ENCODE measurements at regions not wholly inside any gene's neighbourhood (a gene's known extent, or its start where the extent isn't known, plus 50 kb on each side); places are given as distances from the start of the nearest gene placed in this dataset.

- 82 to 85% methylated on average over 7 to 10 of the region's 10 CpGs for WGBS, 2 donors
- ATAC-seq (ENCODE audit: low FRiP score in 2 of 2) (no peak), DNase-seq (no peak)
- no peak overlapping the region for H3K27ac ChIP-seq
- no peaks in the 10 kb centered on the region for H3K4me1 ChIP-seq
- TF ChIP-seq EP300 (IDR thresholded peaks at IDR 0.05) (no peak), POLR2AphosphoS5 (IDR thresholded peaks at IDR 0.05) (no peak), POLR2A (IDR thresholded peaks at IDR 0.05) (no peak), CTCF (IDR thresholded peaks at IDR 0.05) (no peak)
- H3K36me3 ChIP-seq: no peaks in the 10 kb centered on the region
- H3K4me3 ChIP-seq: no peak overlapping the region
- no peaks in the 10 kb centered on the region for H3K9me3 ChIP-seq
- no peaks in the 10 kb centered on the region for H3K27me3 ChIP-seq
Measured at GRCh38 chr3:10763817-10764258, 52.2 kb upstream of the SLC6A11 start.

GRCh38 chr3:10764259-10765051 is 51.6 kb upstream of the SLC6A11 start:
- Histone ChIP-seq H3K27me3 (no peaks in the 10 kb centered on the region), H3K36me3 (no peaks in the 10 kb centered on the region), H3K9me3 (no peaks in the 10 kb centered on the region), H3K4me1 (no peaks in the 10 kb centered on the region), H3K4me3 (no peak overlapping the region), H3K27ac (no peak overlapping the region)
- TF ChIP-seq POLR2AphosphoS5 (IDR thresholded peaks at IDR 0.05): no peak
- TF ChIP-seq POLR2A (IDR thresholded peaks at IDR 0.05): no peak
- no peak for TF ChIP-seq CTCF (IDR thresholded peaks at IDR 0.05)
- no peak for TF ChIP-seq EP300 (IDR thresholded peaks at IDR 0.05)
- DNase-seq (peak in 1 of 2 donors; percentile 73), ATAC-seq (ENCODE audit: low FRiP score in 2 of 2) (no peak)
- WGBS, 2 donors: 58 to 64% methylated on average over 12 to 32 of the region's 32 CpGs

- WGBS, 2 donors: 60 to 71% methylated on average over 4 of the region's 4 CpGs
- Histone ChIP-seq H3K36me3 (no peaks in the 10 kb centered on the region), H3K9me3 (no peaks in the 10 kb centered on the region), H3K4me3 (no peak overlapping the region), H3K4me1 (no peaks in the 10 kb centered on the region), H3K27me3 (no peaks in the 10 kb centered on the region), H3K27ac (no peak overlapping the region)
- DNase-seq (no peak), ATAC-seq (ENCODE audit: low FRiP score in 2 of 2) (no peak)
- TF ChIP-seq POLR2AphosphoS5 (IDR thresholded peaks at IDR 0.05) (no peak), CTCF (IDR thresholded peaks at IDR 0.05) (no peak), EP300 (IDR thresholded peaks at IDR 0.05) (no peak), POLR2A (IDR thresholded peaks at IDR 0.05) (no peak)
Measured at GRCh38 chr3:10766049-10766705, 49.9 kb upstream of the SLC6A11 start.
